ENCODE measurements at regions not wholly inside any gene's neighbourhood (a gene's known extent, or its start where the extent isn't known, plus 50 kb on each side); places are given as distances from the start of the nearest gene placed in this dataset.
"Not testable (repeated sequence)": the region's sequence is repeated elsewhere in the genome, so short reads cannot be mapped to it uniquely, and the experiment has no call there.

DNA sequence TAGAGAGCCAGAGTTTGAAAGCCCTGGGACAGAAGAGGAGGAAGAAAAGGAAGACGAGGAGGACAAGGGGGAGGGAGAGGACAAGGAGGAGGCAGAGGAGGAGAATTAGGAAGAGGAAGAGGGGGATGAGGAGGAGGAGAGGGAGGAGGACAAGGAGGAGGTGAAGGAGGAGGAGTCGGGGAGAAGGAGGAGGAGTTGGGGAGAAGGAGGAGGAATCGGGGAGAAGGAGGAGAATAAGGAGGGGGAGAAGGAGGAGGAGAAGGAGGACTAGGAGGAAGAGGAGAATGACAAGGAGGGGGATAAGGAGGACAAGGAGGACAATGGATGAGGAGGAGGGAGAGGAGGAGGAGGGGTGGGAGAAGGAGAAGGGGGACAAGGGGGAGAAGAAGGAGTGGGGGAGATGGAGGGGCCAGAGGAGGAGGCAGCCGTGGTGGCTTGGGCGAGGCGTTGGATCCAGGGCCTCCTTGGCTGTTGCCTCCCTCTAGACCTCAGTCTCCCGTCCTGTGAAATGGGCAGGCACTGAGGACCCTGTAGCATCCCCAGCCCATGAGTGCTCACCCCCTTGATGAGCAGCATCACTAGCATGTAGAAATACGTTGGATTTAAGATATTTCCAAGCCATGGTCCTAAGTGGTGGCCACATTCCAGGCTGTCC is 179.6 kb downstream of the LMLN start:
- H3K4me3 Mint-ChIP-seq, DNase-seq, H3K27me3 Mint-ChIP-seq, ATAC-seq, H3K9me3 Mint-ChIP-seq, H3K4me1 Mint-ChIP-seq, H3K27ac Mint-ChIP-seq: not testable (repeated sequence)

- DNase-seq, H3K27me3 Mint-ChIP-seq, H3K4me3 Mint-ChIP-seq, H3K4me1 Mint-ChIP-seq, H3K9me3 Mint-ChIP-seq, H3K27ac Mint-ChIP-seq, ATAC-seq: not testable (repeated sequence)
Observed at GRCh38 chr3:198143300-198144137, 183.5 kb downstream of the LMLN start.

DNA sequence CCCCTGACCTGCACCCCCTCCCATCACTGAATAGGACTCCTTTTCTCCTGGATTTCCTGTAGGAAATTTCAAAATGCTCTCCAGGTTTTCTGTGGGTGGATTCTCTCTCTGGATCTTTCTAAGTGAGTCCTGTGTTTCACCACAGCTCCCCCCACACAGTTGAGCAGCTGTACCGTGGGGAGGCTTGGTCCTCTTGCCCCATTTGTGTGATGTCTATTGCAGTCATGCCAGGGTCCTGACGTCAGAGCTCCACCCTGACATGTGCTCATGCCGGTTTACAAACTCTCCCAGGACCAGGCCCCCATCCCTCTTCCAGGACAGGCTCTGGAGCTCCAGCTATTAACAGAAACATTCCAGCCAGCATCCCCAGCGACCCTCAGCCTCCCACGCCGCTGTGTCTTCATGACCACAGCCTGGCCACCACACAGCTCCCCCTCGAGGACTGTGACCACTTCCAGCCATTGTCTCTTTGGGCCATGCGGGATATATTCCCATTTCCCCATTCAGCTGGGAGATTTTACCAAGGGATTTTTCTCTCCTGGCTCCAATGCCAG is 185.3 kb downstream of the LMLN start:
- not testable (repeated sequence) for H3K4me1 Mint-ChIP-seq, H3K4me3 Mint-ChIP-seq, H3K27ac Mint-ChIP-seq, H3K9me3 Mint-ChIP-seq, DNase-seq, H3K27me3 Mint-ChIP-seq, ATAC-seq

DNA sequence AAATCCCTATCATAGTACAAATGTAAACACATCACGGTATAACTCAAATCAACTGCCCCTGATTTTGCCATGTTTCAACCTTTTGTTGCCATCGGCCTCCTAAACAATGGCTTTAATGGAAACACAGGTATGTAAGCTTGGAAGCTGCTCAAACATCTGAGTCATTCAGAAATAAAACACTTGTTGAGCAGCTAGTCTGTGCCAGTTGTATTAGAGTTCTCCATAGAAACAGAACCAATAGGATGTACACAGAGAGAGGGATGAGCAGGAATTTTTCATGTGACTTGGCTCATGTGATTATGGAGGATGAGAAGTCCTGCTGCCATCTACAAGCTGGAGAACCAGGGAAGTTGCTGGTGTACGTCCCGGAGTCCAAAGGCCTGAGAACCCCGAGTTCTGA is 186.1 kb downstream of the LMLN start:
- H3K27ac Mint-ChIP-seq, H3K4me3 Mint-ChIP-seq, H3K9me3 Mint-ChIP-seq, DNase-seq, H3K4me1 Mint-ChIP-seq, H3K27me3 Mint-ChIP-seq, ATAC-seq: not testable (repeated sequence)

- H3K4me3 Mint-ChIP-seq, H3K4me1 Mint-ChIP-seq, DNase-seq, H3K27ac Mint-ChIP-seq, ATAC-seq, H3K9me3 Mint-ChIP-seq, H3K27me3 Mint-ChIP-seq: not testable (repeated sequence)
Observed at GRCh38 chr3:198146559-198147164, 186.6 kb downstream of the LMLN start.

DNA sequence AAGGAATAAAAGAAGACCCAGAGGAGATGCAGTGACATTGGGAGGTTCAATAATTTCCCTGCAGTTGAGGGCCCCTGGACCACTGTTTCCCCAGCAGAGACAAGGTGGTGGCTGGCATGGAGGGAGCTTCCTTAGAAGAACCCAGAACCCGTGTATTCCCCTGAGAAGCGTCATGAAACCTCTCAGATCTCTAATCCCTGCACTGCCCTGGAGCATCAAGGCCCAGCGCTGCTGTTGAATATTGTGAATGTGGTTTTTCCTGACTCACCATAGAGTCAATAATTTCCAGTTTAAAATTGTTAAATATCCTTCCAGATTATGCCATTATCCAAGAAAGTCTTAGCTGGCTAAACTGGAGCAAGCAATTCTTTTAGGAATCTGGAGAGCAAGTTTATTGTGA is 187.2 kb downstream of the LMLN start:
- H3K27ac Mint-ChIP-seq, H3K9me3 Mint-ChIP-seq, H3K4me3 Mint-ChIP-seq, H3K4me1 Mint-ChIP-seq, H3K27me3 Mint-ChIP-seq, DNase-seq, ATAC-seq: not testable (repeated sequence)

DNA sequence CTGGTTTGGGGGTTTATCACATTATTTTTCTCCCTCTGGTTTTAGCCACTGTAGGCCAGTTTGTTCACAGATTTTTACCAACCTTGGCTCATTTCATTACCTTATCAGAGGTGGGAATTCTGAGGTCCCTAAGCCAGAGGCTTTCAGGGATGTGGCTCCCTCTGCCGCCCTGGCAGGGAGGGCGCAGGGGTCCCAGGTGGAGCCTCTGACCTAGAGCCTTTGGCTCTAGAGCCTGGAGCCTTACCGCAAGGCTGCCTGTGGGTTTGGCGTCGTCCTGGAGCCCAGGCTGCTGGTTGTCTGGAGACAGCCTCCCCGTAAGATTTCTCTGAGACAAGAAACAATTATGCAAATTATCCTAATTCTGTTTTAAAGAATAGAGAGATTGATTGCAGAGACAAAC is 188.0 kb downstream of the LMLN start:
- H3K4me3 Mint-ChIP-seq, H3K4me1 Mint-ChIP-seq, DNase-seq, H3K27ac Mint-ChIP-seq, ATAC-seq, H3K9me3 Mint-ChIP-seq, H3K27me3 Mint-ChIP-seq: not testable (repeated sequence)

- H3K27me3 Mint-ChIP-seq, H3K27ac Mint-ChIP-seq, H3K9me3 Mint-ChIP-seq, ATAC-seq, H3K4me1 Mint-ChIP-seq, H3K4me3 Mint-ChIP-seq, DNase-seq: not testable (repeated sequence)
Observed at GRCh38 chr3:198149904-198150303, 189.9 kb downstream of the LMLN start.

DNA sequence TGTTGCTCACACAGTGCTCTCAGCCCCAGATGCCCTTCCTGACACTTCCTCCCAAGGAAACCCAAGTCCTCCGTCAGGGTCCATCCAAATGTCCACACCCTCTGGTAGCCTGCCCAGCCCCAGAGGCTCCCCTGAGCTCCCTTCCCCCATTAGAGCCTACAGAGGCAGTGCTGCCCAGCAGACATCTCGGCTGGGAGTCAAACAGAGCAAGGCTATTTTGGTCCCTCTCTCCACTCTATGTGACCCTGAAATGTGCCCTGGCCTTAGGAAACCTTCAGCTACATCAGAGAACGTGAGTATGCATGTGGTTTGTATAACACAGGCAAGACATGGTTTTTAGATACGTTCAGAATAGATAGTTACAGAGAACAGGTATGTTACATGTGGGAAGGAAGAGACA is 191.8 kb downstream of the LMLN start:
- H3K4me1 Mint-ChIP-seq, H3K27me3 Mint-ChIP-seq, H3K9me3 Mint-ChIP-seq, ATAC-seq, DNase-seq, H3K4me3 Mint-ChIP-seq: not testable (repeated sequence)
- H3K27ac Mint-ChIP-seq = peak overlapping the region in 1 of 2 donors; percentile 26

- H3K4me1 Mint-ChIP-seq, H3K4me3 Mint-ChIP-seq, DNase-seq, H3K27me3 Mint-ChIP-seq, ATAC-seq, H3K27ac Mint-ChIP-seq, H3K9me3 Mint-ChIP-seq: not testable (repeated sequence)
Observed at GRCh38 chr3:198155771-198156170, 195.8 kb downstream of the LMLN start.

GRCh38 chr3:198157231-198157868 is 197.3 kb downstream of the LMLN start:
- not testable (repeated sequence) for H3K4me1 Mint-ChIP-seq, H3K27ac Mint-ChIP-seq, H3K27me3 Mint-ChIP-seq, H3K9me3 Mint-ChIP-seq, DNase-seq
- peak overlapping the region in 1 of 2 donors; percentile 67 for H3K4me3 Mint-ChIP-seq
- ATAC-seq = peak; percentile 99

- DNase-seq, ATAC-seq, H3K27me3 Mint-ChIP-seq, H3K9me3 Mint-ChIP-seq, H3K27ac Mint-ChIP-seq, H3K4me1 Mint-ChIP-seq: not testable (repeated sequence)
- peak overlapping the region; percentile 29 to 67 for H3K4me3 Mint-ChIP-seq
Observed at GRCh38 chr3:198158007-198158406, 198.0 kb downstream of the LMLN start.

- not testable (repeated sequence) for H3K4me1 Mint-ChIP-seq, H3K27ac Mint-ChIP-seq, H3K4me3 Mint-ChIP-seq, ATAC-seq, H3K27me3 Mint-ChIP-seq, H3K9me3 Mint-ChIP-seq
- DNase-seq = peak; percentile 57 to 70
Observed at GRCh38 chr3:198167339-198168039, 207.5 kb downstream of the LMLN start.

DNA sequence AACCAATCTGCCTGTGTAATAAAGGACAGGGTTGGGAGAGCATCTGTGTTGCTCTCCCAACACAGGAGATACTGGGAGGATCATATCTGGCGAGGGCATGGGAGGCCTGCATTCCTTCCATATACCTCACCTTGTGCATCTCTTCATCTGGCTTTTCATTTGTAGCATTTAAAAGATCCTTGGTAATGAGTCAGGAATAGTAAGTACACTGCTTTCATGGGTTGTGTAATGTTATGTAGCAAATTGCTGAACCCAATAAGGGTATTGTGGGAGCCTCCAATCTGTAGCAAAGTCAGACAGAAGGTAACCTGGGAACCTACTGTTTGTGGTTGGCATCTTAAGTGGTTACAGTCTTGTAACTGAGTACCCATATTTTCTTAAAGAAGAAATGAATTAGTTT is 210.8 kb downstream of the LMLN start:
- H3K27me3 Mint-ChIP-seq, H3K4me3 Mint-ChIP-seq, H3K4me1 Mint-ChIP-seq, H3K27ac Mint-ChIP-seq, ATAC-seq, H3K9me3 Mint-ChIP-seq, DNase-seq: not testable (repeated sequence)

- not testable (repeated sequence) for H3K27me3 Mint-ChIP-seq, ATAC-seq, H3K9me3 Mint-ChIP-seq, H3K4me1 Mint-ChIP-seq, H3K27ac Mint-ChIP-seq, DNase-seq, H3K4me3 Mint-ChIP-seq
Observed at GRCh38 chr3:198173080-198173479, 213.1 kb downstream of the LMLN start.

Data from stimulated activated naive CD8-positive, alpha-beta T cell treated with anti-CD3 and anti-CD28 coated beads, Interleukin-15, amount 100 ng/mL, for 72 hours (primary cell).